Epithelial cell of proximal tubule (primary cell): ENCODE measurements at regions not wholly inside any gene's neighbourhood (a gene's known extent, or its start where the extent isn't known, plus 50 kb on each side); places are given as distances from the start of the nearest gene placed in this dataset.
"Not testable (repeated sequence)": the region's sequence is repeated elsewhere in the genome, so short reads cannot be mapped to it uniquely, and the experiment has no call there.

Experiments
- DNase-seq: peaks from one replicate; pipeline ENCODE4 v3.0.0-alpha.2; 2011; ENCODE audit warnings: low read depth
- H3K4me3 ChIP-seq: 2 replicates; pipeline ENCODE4 v1.5.1; 2011; ENCODE audit warnings: low read depth, mild to moderate bottlenecking, low read length
- TF ChIP-seq, protein P1 (sequence below): conservative IDR thresholded peaks from 2 replicates; pipeline ENCODE4 v1.5.1; 2012; ENCODE audit warnings: low read depth, mild to moderate bottlenecking, low read length

DNA sequence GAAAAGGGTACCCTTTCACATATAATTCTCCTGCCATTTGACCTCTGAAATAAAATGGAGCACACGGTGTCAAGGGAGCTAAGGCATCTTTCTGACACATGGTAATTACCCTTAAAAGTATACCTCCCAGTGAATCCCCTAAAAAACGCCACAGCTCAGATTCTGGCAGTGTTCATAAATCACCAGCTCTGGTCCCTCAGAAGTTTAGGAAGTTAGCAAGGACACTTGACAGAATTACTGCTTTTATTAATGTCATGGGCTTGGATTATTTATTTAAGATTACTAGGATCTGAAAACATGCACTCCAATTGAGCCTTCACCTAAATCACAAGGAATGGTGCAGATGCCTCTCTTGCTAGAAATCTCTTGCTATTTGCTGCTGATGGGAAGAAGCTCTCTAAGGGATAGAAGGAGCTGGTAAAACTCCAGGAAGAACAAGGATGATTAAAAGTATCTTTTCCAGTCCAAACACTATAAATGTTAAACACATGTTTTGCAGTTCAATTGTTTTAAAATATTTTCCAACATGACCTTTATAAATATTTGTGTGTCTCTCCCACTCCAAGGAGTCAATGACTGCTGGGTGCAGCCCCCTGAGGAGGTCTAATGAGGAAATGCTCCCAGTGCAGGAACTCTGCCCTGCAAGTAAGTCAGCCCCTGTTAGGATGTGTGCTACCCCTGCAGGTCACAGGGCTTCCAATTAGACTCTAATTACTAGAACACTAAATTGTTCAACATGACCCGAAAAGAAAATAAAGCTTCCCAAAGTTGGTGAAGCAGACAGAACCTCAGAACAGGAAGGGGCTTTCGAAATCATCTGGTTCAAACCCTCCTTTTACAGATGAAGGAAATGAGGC, 230.3 kb downstream of the TFAP2A start:
- no peak overlapping the region for H3K4me3 ChIP-seq
- TF ChIP-seq, protein P1, sequence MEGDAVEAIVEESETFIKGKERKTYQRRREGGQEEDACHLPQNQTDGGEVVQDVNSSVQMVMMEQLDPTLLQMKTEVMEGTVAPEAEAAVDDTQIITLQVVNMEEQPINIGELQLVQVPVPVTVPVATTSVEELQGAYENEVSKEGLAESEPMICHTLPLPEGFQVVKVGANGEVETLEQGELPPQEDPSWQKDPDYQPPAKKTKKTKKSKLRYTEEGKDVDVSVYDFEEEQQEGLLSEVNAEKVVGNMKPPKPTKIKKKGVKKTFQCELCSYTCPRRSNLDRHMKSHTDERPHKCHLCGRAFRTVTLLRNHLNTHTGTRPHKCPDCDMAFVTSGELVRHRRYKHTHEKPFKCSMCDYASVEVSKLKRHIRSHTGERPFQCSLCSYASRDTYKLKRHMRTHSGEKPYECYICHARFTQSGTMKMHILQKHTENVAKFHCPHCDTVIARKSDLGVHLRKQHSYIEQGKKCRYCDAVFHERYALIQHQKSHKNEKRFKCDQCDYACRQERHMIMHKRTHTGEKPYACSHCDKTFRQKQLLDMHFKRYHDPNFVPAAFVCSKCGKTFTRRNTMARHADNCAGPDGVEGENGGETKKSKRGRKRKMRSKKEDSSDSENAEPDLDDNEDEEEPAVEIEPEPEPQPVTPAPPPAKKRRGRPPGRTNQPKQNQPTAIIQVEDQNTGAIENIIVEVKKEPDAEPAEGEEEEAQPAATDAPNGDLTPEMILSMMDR: no peak
- no peak for DNase-seq

DNA sequence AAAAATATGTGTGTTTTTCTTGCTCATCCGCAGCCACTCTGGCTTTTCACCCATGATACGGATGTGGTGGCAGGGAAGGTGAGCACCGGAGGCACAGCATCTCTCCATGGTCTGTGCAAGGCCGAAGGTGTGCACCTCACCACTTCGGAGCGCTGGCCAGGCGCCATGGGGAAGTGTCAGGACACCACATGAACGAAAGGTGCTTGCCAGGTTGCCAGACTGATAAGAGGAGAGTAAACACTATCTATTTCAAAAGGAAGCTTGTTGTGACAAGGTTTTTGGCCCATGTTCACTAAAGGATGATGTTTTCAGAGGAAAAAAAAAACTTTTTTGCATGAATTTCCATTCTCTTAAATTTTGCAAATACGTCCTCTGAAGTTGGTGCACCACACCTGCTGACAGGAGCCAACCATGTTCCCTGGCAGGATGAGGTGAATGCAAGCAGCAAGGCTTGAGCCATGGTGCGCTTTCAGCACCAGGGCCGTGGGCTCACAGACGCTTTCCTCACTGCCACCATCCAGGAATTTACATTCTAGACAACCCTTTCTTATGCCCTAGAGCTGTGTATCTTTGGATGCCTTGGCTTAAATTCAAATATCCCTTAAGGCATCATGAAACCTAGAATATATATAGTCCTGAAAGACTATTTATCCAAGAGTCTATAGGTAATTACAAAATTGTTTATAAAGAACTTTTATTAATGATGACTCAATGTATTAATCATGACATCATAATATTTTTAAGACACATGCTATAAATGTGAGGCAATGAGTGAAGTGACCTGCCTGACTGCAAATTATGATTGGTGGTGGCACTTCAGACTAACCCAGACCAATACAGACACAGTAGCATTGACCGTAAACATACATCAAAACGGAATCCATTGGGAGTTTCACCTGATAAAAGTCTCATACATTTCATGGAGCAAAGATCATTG, 234.5 kb downstream of the TFAP2A start:
- TF ChIP-seq, protein P1: no peak
- DNase-seq: no peak
- H3K4me3 ChIP-seq: no peak overlapping the region

DNA sequence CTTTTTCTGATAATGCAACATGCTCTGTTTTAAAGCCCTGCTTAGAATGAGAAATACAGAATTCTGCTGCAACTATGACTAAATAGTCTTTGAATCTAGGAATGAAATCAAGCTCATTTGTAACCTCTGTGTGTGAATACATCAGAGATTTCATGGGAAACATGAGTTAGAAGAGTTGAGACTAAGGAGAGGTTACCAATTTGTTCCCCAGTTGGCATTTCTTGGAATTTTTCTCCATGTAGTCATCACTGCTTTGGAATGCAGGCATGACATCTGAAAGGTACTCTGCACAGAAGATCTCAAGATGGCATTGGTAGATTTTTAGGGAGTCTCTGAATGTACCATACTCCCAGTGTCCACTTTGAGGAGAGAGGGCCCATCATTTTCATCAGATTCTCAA, 237.2 kb downstream of the TFAP2A start:
- no peak overlapping the region for H3K4me3 ChIP-seq
- TF ChIP-seq, protein P1: no peak
- peak; percentile 68 for DNase-seq

DNA sequence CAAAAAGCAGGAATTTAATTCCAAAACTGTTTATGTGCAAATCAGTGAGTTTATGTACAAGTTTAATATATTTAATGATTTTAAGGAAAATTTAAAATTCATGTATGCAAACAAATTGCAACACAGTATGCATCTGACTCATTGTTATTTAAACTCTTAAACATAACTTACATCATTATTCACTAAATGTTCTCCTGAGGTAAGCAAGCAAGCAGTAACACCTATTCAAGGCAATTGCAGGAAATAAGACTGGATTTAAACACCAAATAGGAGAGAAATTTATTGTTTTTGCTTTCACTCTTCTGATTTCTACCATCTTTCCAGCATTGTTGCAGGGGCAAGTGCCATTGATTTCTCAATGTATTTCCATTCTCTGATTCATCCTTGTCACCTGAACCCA, 239.5 kb downstream of the TFAP2A start:
- DNase-seq: no peak
- no peak overlapping the region for H3K4me3 ChIP-seq
- TF ChIP-seq, protein P1: no peak

DNA sequence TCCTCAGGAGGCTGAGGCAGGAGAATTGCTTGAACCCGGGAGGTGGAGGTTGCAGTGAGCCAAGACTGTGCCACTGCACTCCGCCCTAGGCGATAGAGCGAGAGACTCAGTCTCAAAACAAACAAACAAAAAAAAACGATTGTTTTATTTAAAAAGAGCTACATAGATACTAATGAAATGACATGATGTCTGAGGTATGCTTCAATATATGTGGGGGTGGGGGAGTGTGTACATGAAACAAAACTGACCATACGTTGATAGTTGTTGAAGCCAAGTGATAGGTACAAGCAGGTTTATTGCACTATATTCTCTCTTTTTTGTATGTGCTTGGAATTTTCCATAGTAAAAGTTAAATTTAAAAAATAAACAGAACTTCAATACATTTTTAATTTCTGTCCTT, 240.1 kb downstream of the TFAP2A start:
- TF ChIP-seq, protein P1: no peak
- DNase-seq: no peak
- H3K4me3 ChIP-seq: no peak overlapping the region

DNA sequence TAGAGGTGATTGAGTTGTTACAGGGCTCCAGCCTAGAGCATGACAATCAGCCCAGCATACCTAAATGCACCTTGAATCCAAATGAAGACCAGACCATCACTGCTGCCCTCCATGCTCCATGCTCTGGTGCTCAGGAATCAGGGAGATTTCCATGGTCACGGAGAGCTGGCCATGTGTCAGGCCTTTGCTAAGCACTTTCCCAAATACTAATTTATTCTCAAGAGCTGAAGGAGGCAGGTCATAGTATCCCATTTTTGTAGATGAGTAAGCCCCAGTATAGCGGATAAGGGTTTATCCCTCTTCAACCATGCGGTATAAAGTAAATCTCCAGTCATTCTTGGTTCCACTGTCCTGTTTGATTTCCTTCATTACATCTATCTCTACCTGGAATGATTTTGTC, 240.8 kb downstream of the TFAP2A start:
- TF ChIP-seq, protein P1: no peak
- H3K4me3 ChIP-seq: no peak overlapping the region
- no peak for DNase-seq

DNA sequence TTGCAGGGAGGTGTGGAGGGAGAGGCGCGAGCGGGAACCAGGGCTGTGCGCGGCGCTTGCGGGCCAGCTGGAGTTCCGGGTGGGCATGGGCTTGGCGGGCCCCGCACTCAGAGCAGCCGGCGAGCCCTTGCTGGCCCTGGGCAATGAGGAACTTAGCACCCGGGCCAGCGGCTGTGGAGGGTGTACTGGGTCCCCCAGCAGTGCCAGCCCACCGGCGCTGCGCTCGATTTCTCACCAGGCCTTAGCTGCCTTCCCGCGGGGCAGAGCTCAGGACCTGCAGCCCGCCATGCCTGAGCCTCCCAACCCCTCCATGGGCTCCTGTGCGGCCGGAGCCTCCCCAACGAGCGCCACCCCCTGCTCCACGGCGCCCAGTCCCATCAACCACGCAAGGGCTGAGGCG, 243.2 kb downstream of the TFAP2A start:
- H3K4me3 ChIP-seq, DNase-seq: not testable (repeated sequence)
